Activated CD4-positive, alpha-beta T cell treated with anti-CD3 and anti-CD28 coated beads, Interleukin-2, amount 50 U/mL, for 1 hour (primary cell): ENCODE measurements at regions not wholly inside any gene's neighbourhood (a gene's known extent, or its start where the extent isn't known, plus 50 kb on each side); places are given as distances from the start of the nearest gene placed in this dataset.

Source experiments
- DNase-seq: peaks from one replicate; pipeline ENCODE4 v3.0.0-alpha.2; 2020

GRCh38 chr7:67705850-67706249, 709.2 kb downstream of the TYW1 start:
- DNase-seq: no peak

GRCh38 chr7:67711706-67712105, 715.1 kb downstream of the TYW1 start:
- no peak for DNase-seq

GRCh38 chr7:67713451-67714056, 716.9 kb downstream of the TYW1 start:
- no peak for DNase-seq

- no peak for DNase-seq
Measured at GRCh38 chr7:67716729-67717128, 720.1 kb downstream of the TYW1 start.

- no peak for DNase-seq
Measured at GRCh38 chr7:67723591-67723990, 727.0 kb downstream of the TYW1 start.

- DNase-seq: no peak
Measured at GRCh38 chr7:67724435-67724834, 727.8 kb downstream of the TYW1 start.

- DNase-seq: no peak
Measured at GRCh38 chr7:67724955-67725354, 728.3 kb downstream of the TYW1 start.

GRCh38 chr7:67725423-67725822, 728.8 kb downstream of the TYW1 start:
- no peak for DNase-seq

- no peak for DNase-seq
Measured at GRCh38 chr7:67729771-67730170, 733.1 kb downstream of the TYW1 start.

GRCh38 chr7:67731704-67732103, 735.1 kb downstream of the TYW1 start:
- no peak for DNase-seq

GRCh38 chr7:67732898-67733297, 736.3 kb downstream of the TYW1 start:
- no peak for DNase-seq

GRCh38 chr7:67738145-67738544, 741.5 kb downstream of the TYW1 start:
- DNase-seq: no peak

GRCh38 chr7:67738958-67739357, 742.3 kb downstream of the TYW1 start:
- DNase-seq: no peak

- no peak for DNase-seq
Measured at GRCh38 chr7:67743501-67743900, 746.9 kb downstream of the TYW1 start.

GRCh38 chr7:67752227-67752626, 755.6 kb downstream of the TYW1 start:
- DNase-seq: no peak

- DNase-seq: no peak
Measured at GRCh38 chr7:67753891-67754290, 757.3 kb downstream of the TYW1 start.

GRCh38 chr7:67754651-67755050, 758.0 kb downstream of the TYW1 start:
- no peak for DNase-seq

- DNase-seq: no peak
Measured at GRCh38 chr7:67758551-67758950, 761.9 kb downstream of the TYW1 start.

- no peak for DNase-seq
Measured at GRCh38 chr7:67760971-67761370, 764.3 kb downstream of the TYW1 start.

- DNase-seq: no peak
Measured at GRCh38 chr7:67762516-67762915, 765.9 kb downstream of the TYW1 start.

- DNase-seq: no peak
Measured at GRCh38 chr7:67764289-67764688, 767.7 kb downstream of the TYW1 start.

- DNase-seq: no peak
Measured at GRCh38 chr7:67765481-67766175, 769.0 kb downstream of the TYW1 start.

- no peak for DNase-seq
Measured at GRCh38 chr7:67766906-67767410, 770.3 kb downstream of the TYW1 start.

GRCh38 chr7:67771846-67772605, 775.4 kb downstream of the TYW1 start:
- DNase-seq: no peak
